ENCODE measurements at regions not wholly inside any gene's neighbourhood (a gene's known extent, or its start where the extent isn't known, plus 50 kb on each side); places are given as distances from the start of the nearest gene placed in this dataset.

DNA sequence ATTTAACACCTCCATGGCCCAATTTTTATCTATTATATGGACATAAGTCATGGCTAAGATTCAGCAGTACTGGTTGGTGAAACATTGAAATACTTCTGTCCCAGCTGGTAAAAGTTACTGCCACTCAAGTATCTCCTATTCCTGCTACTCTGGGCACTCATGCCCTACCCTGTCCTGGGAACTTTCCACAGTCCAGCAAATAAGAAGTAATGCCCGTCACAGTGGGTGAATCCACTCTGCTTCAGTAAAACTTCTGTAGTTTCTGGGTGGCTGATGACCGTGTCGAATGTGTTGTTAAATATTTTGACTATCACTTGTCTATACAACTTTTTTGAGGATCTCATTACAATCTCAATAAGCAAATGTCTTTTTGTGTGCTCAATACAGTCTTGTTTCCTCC, 209.3 kb upstream of the IGF1 start:
- H3K4me3 ChIP-seq (ENCODE audit: insufficient read depth, low read length): no peak overlapping the region
- no peaks in the 10 kb centered on the region for H3K4me1 ChIP-seq (ENCODE audit: insufficient read depth, low read length)
- H3K79me2 ChIP-seq (ENCODE audit: insufficient read depth, low read length): no peaks in the 10 kb centered on the region
- no peak overlapping the region for H3K4me2 ChIP-seq (ENCODE audit: insufficient read depth, low read length)
- DNase-seq (ENCODE audit: insufficient read length, low spot score, missing footprints): no peak
- H3K27me3 ChIP-seq (ENCODE audit: insufficient read depth, low read length): no peaks in the 10 kb centered on the region
- no peaks in the 10 kb centered on the region for H3K9me3 ChIP-seq (ENCODE audit: low read depth, low read length)
- H3K36me3 ChIP-seq (ENCODE audit: insufficient read depth, low read length): no peaks in the 10 kb centered on the region
- H4K20me1 ChIP-seq (ENCODE audit: insufficient read depth, low read length): no peaks in the 10 kb centered on the region
- H3K27ac ChIP-seq (ENCODE audit: low read depth, low read length): no peak overlapping the region
- no peak overlapping the region for H2AFZ ChIP-seq (ENCODE audit: low read length)
- TF ChIP-seq, protein P1, sequence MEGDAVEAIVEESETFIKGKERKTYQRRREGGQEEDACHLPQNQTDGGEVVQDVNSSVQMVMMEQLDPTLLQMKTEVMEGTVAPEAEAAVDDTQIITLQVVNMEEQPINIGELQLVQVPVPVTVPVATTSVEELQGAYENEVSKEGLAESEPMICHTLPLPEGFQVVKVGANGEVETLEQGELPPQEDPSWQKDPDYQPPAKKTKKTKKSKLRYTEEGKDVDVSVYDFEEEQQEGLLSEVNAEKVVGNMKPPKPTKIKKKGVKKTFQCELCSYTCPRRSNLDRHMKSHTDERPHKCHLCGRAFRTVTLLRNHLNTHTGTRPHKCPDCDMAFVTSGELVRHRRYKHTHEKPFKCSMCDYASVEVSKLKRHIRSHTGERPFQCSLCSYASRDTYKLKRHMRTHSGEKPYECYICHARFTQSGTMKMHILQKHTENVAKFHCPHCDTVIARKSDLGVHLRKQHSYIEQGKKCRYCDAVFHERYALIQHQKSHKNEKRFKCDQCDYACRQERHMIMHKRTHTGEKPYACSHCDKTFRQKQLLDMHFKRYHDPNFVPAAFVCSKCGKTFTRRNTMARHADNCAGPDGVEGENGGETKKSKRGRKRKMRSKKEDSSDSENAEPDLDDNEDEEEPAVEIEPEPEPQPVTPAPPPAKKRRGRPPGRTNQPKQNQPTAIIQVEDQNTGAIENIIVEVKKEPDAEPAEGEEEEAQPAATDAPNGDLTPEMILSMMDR (IDR thresholded peaks at IDR 0.05; ENCODE audit: extremely low read depth, low read depth, low read length): no peak

DNA sequence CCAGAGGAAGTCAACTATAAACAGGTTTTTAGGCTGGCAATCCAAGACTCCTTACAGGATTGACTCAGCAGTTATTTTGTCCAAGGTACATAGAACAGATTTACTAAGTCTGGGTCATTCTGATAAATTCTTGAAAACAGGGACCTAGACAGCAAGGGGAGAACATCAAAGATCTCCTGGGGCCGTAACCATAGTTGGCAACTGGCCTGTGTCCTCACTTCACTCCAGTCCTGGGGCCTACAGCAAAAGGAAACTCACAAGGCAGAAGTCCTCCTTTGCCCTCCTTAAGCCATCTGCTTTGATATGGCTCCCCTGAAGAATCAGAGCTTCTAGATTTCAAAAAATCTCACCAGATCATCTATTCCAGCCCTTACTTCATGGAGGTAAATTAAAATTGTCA, 207.2 kb upstream of the IGF1 start:
- TF ChIP-seq, protein P1 (IDR thresholded peaks at IDR 0.05; ENCODE audit: extremely low read depth, low read depth, low read length): no peak
- DNase-seq (ENCODE audit: insufficient read length, low spot score, missing footprints): no peak
- Histone ChIP-seq H3K36me3 (ENCODE audit: insufficient read depth, low read length) (no peaks in the 10 kb centered on the region), H3K9me3 (ENCODE audit: low read depth, low read length) (no peaks in the 10 kb centered on the region), H3K4me1 (ENCODE audit: insufficient read depth, low read length) (no peaks in the 10 kb centered on the region), H3K4me3 (ENCODE audit: insufficient read depth, low read length) (no peak overlapping the region), H4K20me1 (ENCODE audit: insufficient read depth, low read length) (no peaks in the 10 kb centered on the region), H2AFZ (ENCODE audit: low read length) (no peak overlapping the region), H3K4me2 (ENCODE audit: insufficient read depth, low read length) (no peak overlapping the region), H3K27me3 (ENCODE audit: insufficient read depth, low read length) (no peaks in the 10 kb centered on the region), H3K27ac (ENCODE audit: low read depth, low read length) (no peak overlapping the region), H3K79me2 (ENCODE audit: insufficient read depth, low read length) (no peaks in the 10 kb centered on the region)

DNA sequence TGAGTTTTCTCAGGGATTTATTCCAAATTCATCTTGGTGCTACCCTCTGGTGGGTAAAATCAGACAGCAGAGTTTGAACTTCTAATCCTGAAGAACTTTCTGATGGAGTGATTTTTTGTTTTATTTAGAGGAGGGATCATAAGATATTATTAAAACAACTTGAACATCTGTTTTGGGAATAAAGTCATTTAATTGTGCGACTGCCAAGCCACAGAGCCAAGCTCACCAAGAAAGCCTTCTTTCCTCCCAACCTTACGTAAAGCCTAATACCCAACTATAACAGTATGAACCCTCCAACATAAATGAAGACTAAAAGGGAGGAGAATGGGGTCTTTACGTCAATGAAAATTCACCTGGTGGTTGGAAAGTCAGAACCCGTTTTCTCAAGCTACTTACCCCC, 205.5 kb upstream of the IGF1 start:
- TF ChIP-seq, protein P1 (IDR thresholded peaks at IDR 0.05; ENCODE audit: extremely low read depth, low read depth, low read length): peak; percentile 15
- Histone ChIP-seq H3K27me3 (ENCODE audit: insufficient read depth, low read length) (no peaks in the 10 kb centered on the region), H3K36me3 (ENCODE audit: insufficient read depth, low read length) (no peaks in the 10 kb centered on the region), H3K4me1 (ENCODE audit: insufficient read depth, low read length) (no peaks in the 10 kb centered on the region), H3K27ac (ENCODE audit: low read depth, low read length) (no peak overlapping the region), H3K9me3 (ENCODE audit: low read depth, low read length) (no peaks in the 10 kb centered on the region), H3K4me3 (ENCODE audit: insufficient read depth, low read length) (no peak overlapping the region), H3K79me2 (ENCODE audit: insufficient read depth, low read length) (no peaks in the 10 kb centered on the region), H4K20me1 (ENCODE audit: insufficient read depth, low read length) (no peaks in the 10 kb centered on the region), H2AFZ (ENCODE audit: low read length) (no peak overlapping the region), H3K4me2 (ENCODE audit: insufficient read depth, low read length) (no peak overlapping the region)
- DNase-seq (ENCODE audit: insufficient read length, low spot score, missing footprints): peak; percentile 56

DNA sequence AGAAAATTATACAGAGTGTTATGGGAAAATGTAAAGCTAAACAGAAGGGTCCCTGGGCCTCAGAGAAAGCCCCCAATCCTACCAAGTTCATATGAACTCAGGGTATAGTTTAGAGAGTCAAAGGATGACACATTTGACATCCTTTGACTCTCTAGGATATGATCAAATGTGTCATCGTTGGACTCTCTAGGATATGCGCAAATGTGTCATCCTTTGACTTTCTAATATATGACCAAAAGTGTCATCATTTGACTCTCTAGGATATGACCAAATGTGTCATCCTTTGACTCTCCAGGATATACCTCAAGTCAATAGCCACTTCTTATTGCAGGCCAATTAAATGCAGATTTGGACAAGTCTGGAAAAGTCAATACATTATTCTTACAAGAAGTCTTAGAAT, 204.8 kb upstream of the IGF1 start:
- TF ChIP-seq, protein P1 (IDR thresholded peaks at IDR 0.05; ENCODE audit: extremely low read depth, low read depth, low read length): no peak
- Histone ChIP-seq H3K27me3 (ENCODE audit: insufficient read depth, low read length) (no peaks in the 10 kb centered on the region), H3K4me3 (ENCODE audit: insufficient read depth, low read length) (no peak overlapping the region), H3K36me3 (ENCODE audit: insufficient read depth, low read length) (no peaks in the 10 kb centered on the region), H3K79me2 (ENCODE audit: insufficient read depth, low read length) (no peaks in the 10 kb centered on the region), H3K4me1 (ENCODE audit: insufficient read depth, low read length) (no peaks in the 10 kb centered on the region), H2AFZ (ENCODE audit: low read length) (no peak overlapping the region), H3K4me2 (ENCODE audit: insufficient read depth, low read length) (no peak overlapping the region), H3K27ac (ENCODE audit: low read depth, low read length) (no peak overlapping the region), H4K20me1 (ENCODE audit: insufficient read depth, low read length) (no peaks in the 10 kb centered on the region), H3K9me3 (ENCODE audit: low read depth, low read length) (no peaks in the 10 kb centered on the region)
- no peak for DNase-seq (ENCODE audit: insufficient read length, low spot score, missing footprints)
